IPS-NIHi11 (cell line): ENCODE measurements at regions not wholly inside any gene's neighbourhood (a gene's known extent, or its start where the extent isn't known, plus 50 kb on each side); places are given as distances from the start of the nearest gene placed in this dataset.
A peak's percentile ranks its signal among the peaks of the same experiment; 100 is the strongest.
"Not testable (repeated sequence)": the region's sequence is repeated elsewhere in the genome, so short reads cannot be mapped to it uniquely, and the experiment has no call there.

Experiments
- DNase-seq: peaks from one replicate; pipeline ENCODE4 v3.0.0; 2012; ENCODE audit warnings: mixed read lengths, low spot score

GRCh38 chr11:16528639-16529038, 172.3 kb upstream of the SOX6 start:
- no peak for DNase-seq

- DNase-seq = no peak
Measured at GRCh38 chr11:16527525-16528246, 171.3 kb upstream of the SOX6 start.

- DNase-seq = no peak
Measured at GRCh38 chr11:16526947-16527346, 170.6 kb upstream of the SOX6 start.

DNA sequence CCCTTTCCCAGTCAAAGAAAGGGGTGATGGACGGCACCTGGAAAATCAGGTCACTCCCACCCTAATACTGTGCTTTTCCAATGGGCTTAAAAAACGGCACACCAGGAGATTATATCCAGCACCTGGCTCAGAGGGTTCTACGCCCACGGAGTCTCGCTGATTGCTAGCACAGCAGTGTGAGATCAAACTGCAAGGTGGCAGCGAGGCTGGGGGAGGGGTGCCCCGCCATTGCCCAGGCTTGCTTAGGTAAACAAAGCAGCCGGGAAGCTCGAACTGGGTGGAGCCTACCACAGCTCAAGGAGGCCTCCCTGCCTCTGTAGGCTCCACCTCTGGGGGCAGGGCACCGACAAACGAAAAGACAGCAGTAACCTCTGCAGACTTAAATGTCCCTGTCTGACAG, 164.4 kb upstream of the SOX6 start:
- DNase-seq = not testable (repeated sequence)

- no peak for DNase-seq
Measured at GRCh38 chr11:16512899-16513241, 156.5 kb upstream of the SOX6 start.

DNA sequence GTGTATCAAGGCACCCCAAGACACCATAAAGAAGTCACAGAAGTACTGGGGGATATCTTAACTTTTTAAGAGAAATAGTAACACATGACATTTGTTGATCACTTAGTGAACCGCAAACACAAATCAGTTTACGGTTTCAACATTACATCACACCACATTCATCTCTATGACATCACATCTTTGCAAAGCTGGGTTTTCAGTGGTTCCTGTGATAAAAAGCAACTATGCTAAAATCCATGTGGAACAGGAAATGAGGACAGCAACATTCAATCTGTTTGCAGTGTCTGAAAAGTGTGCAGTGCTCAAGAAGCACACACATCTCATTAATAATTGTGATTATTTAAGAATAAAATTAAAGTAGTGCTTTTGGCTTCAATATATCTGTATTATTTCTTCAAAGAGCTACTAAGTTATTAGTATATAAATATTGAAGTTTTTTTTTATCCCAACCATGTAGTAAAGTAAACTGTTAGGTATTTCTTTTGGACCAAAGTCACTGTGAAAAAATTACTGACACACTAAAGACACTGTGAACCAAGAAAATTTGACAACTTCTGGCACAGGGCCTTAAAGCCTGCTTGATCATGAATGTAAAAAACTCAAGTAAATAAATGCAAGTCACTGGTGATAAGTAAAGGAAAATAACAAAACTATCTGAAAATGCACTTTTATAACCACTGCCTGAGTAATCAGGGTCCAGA, 156.0 kb upstream of the SOX6 start:
- DNase-seq = no peak

DNA sequence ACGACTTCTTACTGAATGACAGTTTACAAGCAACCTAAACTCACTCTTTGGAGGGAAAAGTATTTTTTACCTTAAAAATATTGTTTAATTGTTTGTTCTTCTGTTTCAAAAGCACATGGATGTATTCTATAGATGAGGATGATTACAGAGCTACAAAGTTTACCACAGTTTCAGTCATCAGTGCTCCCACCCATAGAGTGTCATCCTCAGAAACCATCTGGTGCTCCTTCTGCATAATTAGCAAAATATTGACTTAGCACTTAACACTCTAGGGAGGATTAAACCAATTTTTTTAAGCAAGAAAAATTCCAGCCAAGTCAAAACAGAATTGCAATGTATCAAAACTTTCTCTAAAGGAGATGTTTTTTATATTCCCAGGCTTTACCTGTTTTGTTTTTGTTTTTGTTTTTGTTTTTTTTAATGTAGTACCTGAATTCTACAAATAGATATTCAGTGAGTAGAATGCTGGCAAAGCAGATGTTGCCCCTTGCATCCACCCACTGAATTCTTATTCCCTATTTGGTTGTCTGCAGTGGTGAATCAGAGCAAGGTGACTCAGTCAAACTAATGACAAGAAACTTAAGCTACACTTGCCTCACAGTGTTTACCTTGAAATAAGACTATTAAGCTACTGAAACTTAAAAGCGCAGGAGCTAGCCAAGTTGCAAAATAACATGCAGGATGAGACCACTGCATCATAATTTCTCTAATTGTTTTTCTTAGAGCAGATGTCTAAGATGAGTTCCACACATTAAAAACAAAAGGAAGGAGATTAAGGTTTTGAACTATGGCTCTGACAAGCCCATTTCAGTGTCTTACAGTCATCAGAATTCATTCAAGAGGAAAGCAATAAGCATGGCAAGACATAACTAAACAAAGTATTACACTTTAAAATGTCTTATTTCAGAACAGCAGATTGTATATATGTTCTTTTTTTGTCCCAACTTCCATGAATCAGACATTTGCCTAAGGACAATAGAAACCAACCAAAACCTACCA, 155.1 kb upstream of the SOX6 start:
- no peak for DNase-seq

DNA sequence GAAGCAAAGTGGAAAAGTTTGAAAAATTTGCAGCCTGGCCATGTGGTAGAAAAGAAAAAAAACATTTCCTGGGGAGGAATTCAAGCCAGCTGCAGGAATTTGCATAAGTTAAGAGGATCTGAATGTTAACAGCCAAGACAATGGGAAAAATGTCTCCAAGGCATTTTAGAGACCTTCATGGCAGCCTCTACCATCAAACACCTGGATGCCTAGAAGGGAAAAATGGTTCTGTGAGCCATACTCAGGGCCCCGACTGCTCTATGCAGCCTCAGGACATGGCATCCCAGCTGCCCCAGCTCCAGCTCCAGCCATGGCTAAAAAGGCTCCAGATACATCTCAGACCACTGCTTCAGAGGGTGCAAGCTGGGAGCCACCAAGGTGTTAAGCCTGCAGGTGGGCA, 149.1 kb upstream of the SOX6 start:
- DNase-seq = no peak

- not testable (repeated sequence) for DNase-seq
Measured at GRCh38 chr11:16503891-16504290, 147.5 kb upstream of the SOX6 start.

DNA sequence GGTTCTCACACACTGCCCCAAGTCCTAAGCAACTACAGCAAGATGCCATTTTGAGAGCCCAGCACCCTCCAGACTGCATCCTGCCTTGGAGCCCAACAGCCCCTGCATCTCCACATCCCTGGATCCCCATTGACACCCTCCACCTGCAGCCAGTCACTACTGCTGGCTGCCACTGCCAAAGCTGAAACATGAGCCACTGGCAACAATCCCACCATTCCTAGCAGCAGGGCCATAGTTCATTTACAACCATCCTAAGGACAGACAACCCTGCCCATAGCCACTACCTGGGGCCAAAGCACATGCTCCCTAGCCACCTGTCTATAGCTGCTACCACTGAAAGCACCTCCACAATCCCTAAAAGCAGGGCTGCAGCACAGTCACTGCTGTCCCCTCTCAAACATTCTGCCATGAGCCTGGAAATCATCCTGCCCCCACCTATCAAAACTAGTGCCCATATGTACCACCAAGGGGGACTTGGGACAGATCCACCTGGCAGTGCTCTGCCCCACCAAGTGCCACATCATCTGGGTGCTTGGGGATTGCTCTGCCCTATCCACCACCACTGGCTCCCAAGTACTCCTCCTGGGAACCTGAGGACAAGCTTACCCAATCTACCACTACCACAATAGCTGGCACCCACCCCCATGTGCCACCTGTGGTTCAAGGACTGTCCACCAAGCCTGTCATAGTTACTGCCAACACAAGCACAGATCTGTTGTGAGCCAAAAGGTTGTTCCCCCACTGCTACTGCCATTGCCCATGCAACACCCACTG, 138.8 kb upstream of the SOX6 start:
- DNase-seq = no peak

GRCh38 chr11:16484434-16484833, 128.1 kb upstream of the SOX6 start:
- DNase-seq = no peak

GRCh38 chr11:16474659-16475058, 118.3 kb upstream of the SOX6 start:
- DNase-seq = no peak

DNA sequence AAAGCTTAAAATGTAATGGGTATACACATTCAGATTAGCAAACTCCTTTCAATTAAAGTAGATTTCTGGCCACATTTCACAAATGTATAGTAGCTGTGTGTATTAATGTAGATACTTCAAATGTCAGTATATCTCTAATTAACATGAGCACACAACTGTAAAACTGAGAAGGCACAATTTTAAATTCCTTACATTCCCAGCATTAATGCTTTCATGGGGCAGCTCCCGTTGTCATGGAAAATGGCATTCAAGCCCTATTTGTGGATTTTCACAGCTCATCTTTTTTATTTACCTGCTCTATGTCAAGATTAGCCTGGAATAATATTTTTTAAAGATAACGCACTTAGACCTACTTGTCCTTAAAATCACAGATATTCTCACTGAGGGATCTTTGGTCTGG, 113.6 kb upstream of the SOX6 start:
- peak; percentile 22 for DNase-seq

DNA sequence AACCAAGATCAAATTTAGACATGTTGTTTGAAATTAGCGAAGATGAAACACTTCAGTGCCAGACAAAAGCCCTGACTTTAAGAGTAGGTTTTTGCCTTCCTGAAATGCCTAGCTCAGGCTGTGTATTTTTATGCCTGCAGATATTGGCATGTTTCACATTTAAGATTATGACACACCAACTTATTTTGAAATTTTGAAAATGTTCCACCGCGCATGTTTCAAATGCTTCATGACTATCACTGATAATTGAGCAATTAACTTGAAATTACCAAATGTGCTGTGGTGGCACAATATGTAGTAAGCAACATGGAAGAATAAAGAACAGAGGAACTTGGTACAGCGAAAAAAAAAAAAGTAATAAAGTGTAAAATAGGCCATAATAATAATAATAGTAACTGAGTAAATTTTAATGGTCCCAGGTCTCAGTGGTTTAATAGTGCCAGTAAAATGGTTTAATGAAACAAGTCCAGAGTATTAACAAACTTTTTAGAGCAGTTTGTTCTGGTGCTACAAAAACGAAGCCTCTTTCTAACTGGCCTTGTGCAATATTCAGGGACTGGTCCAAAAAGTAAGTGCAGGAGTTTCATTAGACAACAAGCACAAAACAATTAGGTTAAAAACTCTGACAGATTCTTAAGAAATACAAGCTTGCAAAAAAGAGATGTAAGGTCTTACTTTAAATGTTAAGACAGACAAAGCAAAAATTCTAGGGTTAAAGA, 112.5 kb upstream of the SOX6 start:
- DNase-seq = no peak

DNA sequence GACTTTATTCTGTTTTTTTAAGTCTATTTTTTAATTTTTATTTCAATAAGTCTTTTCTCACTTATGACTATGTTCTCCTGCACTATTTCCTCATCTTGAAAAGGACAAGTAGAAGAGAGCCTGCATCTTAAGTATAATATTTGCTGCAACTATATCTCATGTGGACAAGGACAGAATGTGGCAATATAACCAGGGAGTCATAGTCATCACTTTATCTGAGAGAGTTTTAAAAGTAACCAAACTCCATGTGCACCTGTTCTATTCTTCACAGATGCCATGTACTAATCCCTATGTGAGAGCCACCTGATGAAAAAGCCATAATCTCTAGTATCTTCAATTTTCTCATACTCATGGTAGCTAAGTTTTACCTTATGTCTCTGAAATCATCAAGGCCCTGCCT, 104.2 kb upstream of the SOX6 start:
- DNase-seq = no peak

- no peak for DNase-seq
Measured at GRCh38 chr11:16456366-16456765, 100.0 kb upstream of the SOX6 start.

DNA sequence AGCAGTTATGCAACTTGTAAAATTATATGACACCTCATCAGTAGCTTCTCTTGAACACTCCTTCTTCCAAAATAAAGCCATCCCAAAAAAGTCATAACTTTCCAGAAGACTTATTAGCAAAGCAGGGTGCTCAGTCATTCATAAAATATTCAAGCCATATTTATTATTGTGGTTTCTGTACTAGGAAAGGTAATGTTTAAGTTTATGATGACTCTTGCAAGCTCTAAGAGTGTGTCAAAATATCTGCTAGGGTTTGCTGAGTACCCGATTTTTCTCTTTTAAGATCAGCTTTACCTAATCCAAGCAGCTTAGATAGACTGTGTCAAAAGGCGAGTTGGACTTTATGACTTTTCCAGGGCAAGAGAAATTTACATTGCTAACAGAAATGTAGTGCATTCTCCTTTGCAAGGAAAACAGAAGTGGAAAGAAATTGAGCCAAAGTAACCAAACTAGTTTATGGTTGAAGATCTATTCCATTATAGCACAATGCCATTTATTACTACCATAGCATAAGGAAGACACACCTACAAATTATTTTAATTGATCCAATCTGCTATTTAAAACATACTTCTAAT, 98.0 kb upstream of the SOX6 start:
- DNase-seq = no peak

DNA sequence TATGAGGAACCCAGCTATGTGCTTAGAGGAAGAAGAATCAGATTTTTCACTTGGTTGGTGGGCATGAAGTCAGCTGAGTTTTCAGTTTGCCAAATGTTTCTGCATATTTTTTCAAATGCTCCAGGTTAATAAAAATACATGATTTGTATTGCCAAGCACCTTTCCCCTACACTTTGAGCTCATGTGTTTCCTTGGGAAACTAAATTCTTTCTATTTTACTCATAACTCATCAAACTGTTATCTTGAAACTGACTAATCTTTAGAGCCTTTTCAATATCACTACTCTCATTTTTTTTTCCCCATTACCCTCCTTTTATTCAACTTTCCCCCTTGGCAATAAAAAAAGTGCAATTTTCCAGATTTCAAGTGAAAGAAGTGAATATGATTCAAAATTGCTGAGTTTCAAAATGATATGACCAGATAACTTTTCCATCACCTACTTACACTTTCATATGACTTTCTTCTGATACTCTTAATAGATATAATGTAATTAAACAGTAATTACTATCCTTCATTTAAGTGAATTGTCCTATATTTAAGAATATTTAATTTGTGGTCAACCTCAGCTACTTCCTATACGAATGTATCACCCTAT, 91.9 kb upstream of the SOX6 start:
- DNase-seq = no peak

GRCh38 chr11:16441461-16441860, 85.1 kb upstream of the SOX6 start:
- no peak for DNase-seq

GRCh38 chr11:16440136-16440535, 83.8 kb upstream of the SOX6 start:
- no peak for DNase-seq

DNA sequence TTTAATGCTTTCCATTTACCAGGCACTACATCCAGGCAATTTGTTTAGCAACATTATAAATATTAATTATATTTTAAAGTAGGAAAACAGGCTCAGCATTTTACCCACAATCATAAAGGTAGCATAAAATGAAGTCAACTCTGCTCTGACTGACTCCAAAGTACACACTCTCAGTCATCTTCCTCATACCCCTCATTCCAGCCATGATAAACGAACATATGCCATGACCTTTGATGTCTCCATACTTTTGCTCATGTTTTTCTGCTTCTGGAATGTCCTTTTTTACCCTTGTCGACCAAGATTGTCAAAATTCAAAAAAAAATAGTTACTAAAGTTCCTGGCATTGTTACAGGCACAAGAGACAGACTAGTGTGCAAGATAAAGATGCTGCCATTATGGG, 77.7 kb upstream of the SOX6 start:
- DNase-seq = no peak
